HG02610 (cell line): ENCODE measurements at regions not wholly inside any gene's neighbourhood (a gene's known extent, or its start where the extent isn't known, plus 50 kb on each side); places are given as distances from the start of the nearest gene placed in this dataset.

Source experiments
- ATAC-seq: cut with Tn5 transposase; IDR thresholded peaks from one replicate; pipeline ENCODE4 v1.9.1; 2021; ENCODE audit warnings: mild to moderate bottlenecking, moderate library complexity; ENCODE audit not compliant: unreplicated experiment

DNA sequence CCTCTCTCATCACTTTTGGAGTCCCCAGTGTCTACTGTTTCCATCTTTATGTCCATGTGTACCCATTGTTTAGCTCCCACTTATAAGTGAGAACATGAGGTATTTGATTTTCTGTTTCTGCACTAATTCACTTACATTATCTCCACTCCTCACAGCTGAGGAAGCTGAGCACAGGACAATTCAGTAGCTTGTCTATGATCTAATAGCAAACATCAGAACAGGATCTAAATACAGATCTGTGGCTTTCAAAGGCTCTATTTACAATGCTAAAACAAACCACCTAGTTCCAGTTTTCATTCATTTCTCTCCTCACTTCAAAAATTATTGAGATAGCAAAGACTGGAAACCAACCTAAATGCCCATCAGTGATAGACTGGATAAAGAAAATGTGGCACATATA is 52.0 kb upstream of the DDX18 start:
- no peak for ATAC-seq

DNA sequence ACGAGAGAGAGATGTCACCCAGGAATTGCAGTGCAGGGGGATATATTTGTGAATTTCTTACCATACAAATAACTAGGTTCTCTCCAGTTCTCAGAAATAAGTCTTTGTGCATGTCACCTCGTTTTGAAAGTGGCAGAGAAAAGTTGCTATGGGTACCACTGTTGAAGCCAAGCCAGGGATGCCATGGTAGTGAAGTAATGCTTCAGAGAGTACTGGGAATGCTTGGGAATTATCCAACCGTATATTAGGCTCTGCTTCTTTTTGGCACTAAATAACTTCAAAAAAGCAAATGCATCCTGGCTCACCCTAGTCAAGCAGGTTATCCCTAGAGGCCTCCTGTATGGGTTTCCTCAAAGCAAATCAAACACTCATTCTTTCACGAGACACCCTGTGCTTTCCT is 50.7 kb upstream of the DDX18 start:
- ATAC-seq = no peak
